Stimulated activated CD8-positive, alpha-beta memory T cell treated with anti-CD3 and anti-CD28 coated beads, Interleukin-4, amount 100 ng/mL, for 48 hours (primary cell): ENCODE measurements at regions not wholly inside any gene's neighbourhood (a gene's known extent, or its start where the extent isn't known, plus 50 kb on each side); places are given as distances from the start of the nearest gene placed in this dataset.
A peak's percentile ranks its signal among the peaks of the same experiment; 100 is the strongest.
"Not testable (repeated sequence)": the region's sequence is repeated elsewhere in the genome, so short reads cannot be mapped to it uniquely, and the experiment has no call there.

Source experiments
- DNase-seq: peaks from one replicate; pipeline ENCODE4 v3.0.0-alpha.2; 2020

GRCh38 chr16:35753559-35754390 is 2294.4 kb downstream of the TP53TG3F start:
- no peak for DNase-seq

GRCh38 chr16:35754391-35755369 is 2295.3 kb downstream of the TP53TG3F start:
- DNase-seq: no peak

- no peak for DNase-seq
Measured at GRCh38 chr16:35788381-35788780, 2329.0 kb downstream of the TP53TG3F start.

- no peak for DNase-seq
Measured at GRCh38 chr16:35792516-35793285, 2333.3 kb downstream of the TP53TG3F start.

- DNase-seq: no peak
Measured at GRCh38 chr16:35793601-35794000, 2334.2 kb downstream of the TP53TG3F start.

- DNase-seq: no peak
Measured at GRCh38 chr16:35794896-35795295, 2335.5 kb downstream of the TP53TG3F start.

GRCh38 chr16:35795361-35796029 is 2336.1 kb downstream of the TP53TG3F start:
- no peak for DNase-seq

- no peak for DNase-seq
Measured at GRCh38 chr16:35797811-35798210, 2338.4 kb downstream of the TP53TG3F start.

GRCh38 chr16:35798885-35799426 is 2339.5 kb downstream of the TP53TG3F start:
- no peak for DNase-seq

- not testable (repeated sequence) for DNase-seq
Measured at GRCh38 chr16:35804465-35804864, 2345.1 kb downstream of the TP53TG3F start.

- no peak for DNase-seq
Measured at GRCh38 chr16:35823342-35823741, 2363.9 kb downstream of the TP53TG3F start.

GRCh38 chr16:35841632-35842031 is 2382.2 kb downstream of the TP53TG3F start:
- no peak for DNase-seq

- no peak for DNase-seq
Measured at GRCh38 chr16:35862242-35862641, 2402.8 kb downstream of the TP53TG3F start.

GRCh38 chr16:35868630-35869029 is 2409.2 kb downstream of the TP53TG3F start:
- no peak for DNase-seq

GRCh38 chr16:35873472-35873871 is 2414.1 kb downstream of the TP53TG3F start:
- DNase-seq: no peak

GRCh38 chr16:35881654-35882053 is 2422.2 kb downstream of the TP53TG3F start:
- no peak for DNase-seq

GRCh38 chr16:35906440-35906839 is 2447.0 kb downstream of the TP53TG3F start:
- no peak for DNase-seq

GRCh38 chr16:35908152-35908551 is 2448.7 kb downstream of the TP53TG3F start:
- no peak for DNase-seq

GRCh38 chr16:35908942-35909341 is 2449.5 kb downstream of the TP53TG3F start:
- peak; percentile 25 for DNase-seq

- DNase-seq: no peak
Measured at GRCh38 chr16:35909351-35909954, 2450.0 kb downstream of the TP53TG3F start.

GRCh38 chr16:35910409-35910808 is 2451.0 kb downstream of the TP53TG3F start:
- no peak for DNase-seq

- no peak for DNase-seq
Measured at GRCh38 chr16:35911899-35912298, 2452.5 kb downstream of the TP53TG3F start.
